ENCODE measurements at regions not wholly inside any gene's neighbourhood (a gene's known extent, or its start where the extent isn't known, plus 50 kb on each side); places are given as distances from the start of the nearest gene placed in this dataset.

DNA sequence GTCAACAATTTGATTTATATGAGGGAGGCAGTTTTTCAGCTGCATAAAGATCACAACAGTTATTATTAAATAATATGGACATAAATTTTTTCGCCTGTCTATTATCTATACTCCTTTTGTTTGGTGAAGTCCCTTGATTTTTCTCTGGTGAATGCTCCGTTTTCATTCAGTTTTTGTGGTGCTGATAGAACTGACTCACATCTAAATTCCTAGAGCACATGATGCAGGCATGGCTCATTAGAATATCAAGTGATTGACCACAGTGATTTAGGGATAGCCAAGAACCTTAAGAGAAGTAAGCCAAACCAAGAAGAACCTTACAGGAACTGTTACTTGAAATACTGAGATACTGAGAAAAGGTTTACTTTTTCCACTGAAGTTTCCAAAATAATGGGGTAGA lies 208.9 kb downstream of the PRR20E start:
- Histone ChIP-seq H3K79me2 (ENCODE audit: control insufficient read depth, insufficient read depth, low read length) (no peaks in the 10 kb centered on the region), H3K4me1 (ENCODE audit: control insufficient read depth, extremely low read depth, insufficient read depth, low read length) (no peaks in the 10 kb centered on the region), H3K36me3 (ENCODE audit: control insufficient read depth, insufficient read depth, low read length) (no peaks in the 10 kb centered on the region), H3K9me3 (ENCODE audit: control insufficient read depth, insufficient read depth, low read depth, low read length) (no peaks in the 10 kb centered on the region), H4K20me1 (ENCODE audit: control insufficient read depth, extremely low read depth, insufficient read depth, low read length) (no peaks in the 10 kb centered on the region), H3K27ac (ENCODE audit: insufficient read depth, low read length) (no peak overlapping the region), H3K27me3 (ENCODE audit: control insufficient read depth, insufficient read depth, low read length) (no peaks in the 10 kb centered on the region), H2AFZ (ENCODE audit: low read length) (no peak overlapping the region), H3K9ac (ENCODE audit: insufficient read depth, low read length) (no peak overlapping the region), H3K4me2 (ENCODE audit: extremely low read depth, insufficient read depth, low read length) (no peak overlapping the region), H3K4me3 (replicated peaks in 1 of 4; ENCODE audit: control extremely low read depth in 1 of 4, insufficient read depth in 1 of 4, low read depth in 3 of 4, low read length in 4 of 4) (no peak overlapping the region)
- no peak for TF ChIP-seq EZH2 (IDR thresholded peaks at IDR 0.05; ENCODE audit: low read length, missing control alignments)
- TF ChIP-seq, protein P1, sequence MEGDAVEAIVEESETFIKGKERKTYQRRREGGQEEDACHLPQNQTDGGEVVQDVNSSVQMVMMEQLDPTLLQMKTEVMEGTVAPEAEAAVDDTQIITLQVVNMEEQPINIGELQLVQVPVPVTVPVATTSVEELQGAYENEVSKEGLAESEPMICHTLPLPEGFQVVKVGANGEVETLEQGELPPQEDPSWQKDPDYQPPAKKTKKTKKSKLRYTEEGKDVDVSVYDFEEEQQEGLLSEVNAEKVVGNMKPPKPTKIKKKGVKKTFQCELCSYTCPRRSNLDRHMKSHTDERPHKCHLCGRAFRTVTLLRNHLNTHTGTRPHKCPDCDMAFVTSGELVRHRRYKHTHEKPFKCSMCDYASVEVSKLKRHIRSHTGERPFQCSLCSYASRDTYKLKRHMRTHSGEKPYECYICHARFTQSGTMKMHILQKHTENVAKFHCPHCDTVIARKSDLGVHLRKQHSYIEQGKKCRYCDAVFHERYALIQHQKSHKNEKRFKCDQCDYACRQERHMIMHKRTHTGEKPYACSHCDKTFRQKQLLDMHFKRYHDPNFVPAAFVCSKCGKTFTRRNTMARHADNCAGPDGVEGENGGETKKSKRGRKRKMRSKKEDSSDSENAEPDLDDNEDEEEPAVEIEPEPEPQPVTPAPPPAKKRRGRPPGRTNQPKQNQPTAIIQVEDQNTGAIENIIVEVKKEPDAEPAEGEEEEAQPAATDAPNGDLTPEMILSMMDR (conservative IDR thresholded peaks at IDR 0.05 in 1 of 2, IDR thresholded peaks at IDR 0.05 in 1 of 2; ENCODE audit: low read depth in 1 of 2, low read length in 2 of 2): no peak
- no peak for DNase-seq (ENCODE audit: low read depth in 2 of 2)

DNA sequence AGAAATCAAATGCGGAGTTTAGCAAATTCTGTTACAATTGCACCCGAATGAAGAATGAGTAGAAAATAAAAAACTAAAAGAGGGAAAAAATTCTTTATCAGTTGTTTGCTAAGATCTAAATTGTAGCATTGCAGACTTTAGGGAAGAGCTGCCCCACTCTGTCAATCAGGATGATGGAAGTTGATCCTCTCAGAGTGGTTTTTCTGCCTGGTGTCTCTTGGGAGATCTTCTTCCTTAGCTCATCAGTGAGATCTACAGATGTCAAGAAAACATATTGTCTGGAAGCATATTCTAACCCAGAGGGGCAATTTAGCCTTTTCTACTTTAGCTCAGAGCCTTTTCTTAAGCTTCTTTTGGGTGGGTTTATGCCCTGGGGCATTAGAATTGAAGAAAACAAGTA lies 223.2 kb upstream of the PCDH17 start:
- Histone ChIP-seq H3K4me3 (replicated peaks in 1 of 4; ENCODE audit: control extremely low read depth in 1 of 4, insufficient read depth in 1 of 4, low read depth in 3 of 4, low read length in 4 of 4) (no peak overlapping the region), H3K9ac (ENCODE audit: insufficient read depth, low read length) (no peak overlapping the region), H3K27ac (ENCODE audit: insufficient read depth, low read length) (no peak overlapping the region), H3K79me2 (ENCODE audit: control insufficient read depth, insufficient read depth, low read length) (no peaks in the 10 kb centered on the region), H3K4me1 (ENCODE audit: control insufficient read depth, extremely low read depth, insufficient read depth, low read length) (no peaks in the 10 kb centered on the region), H2AFZ (ENCODE audit: low read length) (no peak overlapping the region), H3K27me3 (ENCODE audit: control insufficient read depth, insufficient read depth, low read length) (no peaks in the 10 kb centered on the region), H3K9me3 (ENCODE audit: control insufficient read depth, insufficient read depth, low read depth, low read length) (no peaks in the 10 kb centered on the region), H4K20me1 (ENCODE audit: control insufficient read depth, extremely low read depth, insufficient read depth, low read length) (no peaks in the 10 kb centered on the region), H3K36me3 (ENCODE audit: control insufficient read depth, insufficient read depth, low read length) (no peaks in the 10 kb centered on the region), H3K4me2 (ENCODE audit: extremely low read depth, insufficient read depth, low read length) (no peak overlapping the region)
- no peak for DNase-seq (ENCODE audit: low read depth in 2 of 2)
- TF ChIP-seq, protein P1 (conservative IDR thresholded peaks at IDR 0.05 in 1 of 2, IDR thresholded peaks at IDR 0.05 in 1 of 2; ENCODE audit: low read depth in 1 of 2, low read length in 2 of 2): no peak
- TF ChIP-seq EZH2 (IDR thresholded peaks at IDR 0.05; ENCODE audit: low read length, missing control alignments): no peak

DNA sequence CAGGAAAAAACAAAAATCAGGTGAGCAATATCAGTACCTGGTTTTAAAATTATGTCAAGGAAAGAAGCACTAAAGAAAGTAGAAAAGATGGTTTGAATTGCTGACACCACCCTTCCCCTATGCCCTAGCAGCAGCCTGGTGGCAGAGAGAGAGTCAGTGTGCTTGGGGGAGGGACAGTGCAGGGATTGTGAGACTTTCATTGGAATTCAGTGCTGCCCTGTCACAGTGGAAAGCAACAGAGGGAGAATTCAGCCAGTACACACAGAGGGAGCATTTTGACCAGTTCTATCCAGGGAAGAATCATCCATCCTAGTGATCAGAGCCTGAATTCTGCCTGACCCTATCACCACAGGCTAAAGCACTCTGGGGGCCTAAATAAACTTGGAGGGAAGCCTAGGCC lies 222.4 kb upstream of the PCDH17 start:
- TF ChIP-seq, protein P1 (conservative IDR thresholded peaks at IDR 0.05 in 1 of 2, IDR thresholded peaks at IDR 0.05 in 1 of 2; ENCODE audit: low read depth in 1 of 2, low read length in 2 of 2): no peak
- no peak for TF ChIP-seq EZH2 (IDR thresholded peaks at IDR 0.05; ENCODE audit: low read length, missing control alignments)
- no peak for DNase-seq (ENCODE audit: low read depth in 2 of 2)
- Histone ChIP-seq H3K4me3 (replicated peaks in 1 of 4; ENCODE audit: control extremely low read depth in 1 of 4, insufficient read depth in 1 of 4, low read depth in 3 of 4, low read length in 4 of 4) (no peak overlapping the region), H3K36me3 (ENCODE audit: control insufficient read depth, insufficient read depth, low read length) (no peaks in the 10 kb centered on the region), H3K9ac (ENCODE audit: insufficient read depth, low read length) (no peak overlapping the region), H2AFZ (ENCODE audit: low read length) (no peak overlapping the region), H3K79me2 (ENCODE audit: control insufficient read depth, insufficient read depth, low read length) (no peaks in the 10 kb centered on the region), H3K4me2 (ENCODE audit: extremely low read depth, insufficient read depth, low read length) (no peak overlapping the region), H3K27me3 (ENCODE audit: control insufficient read depth, insufficient read depth, low read length) (no peaks in the 10 kb centered on the region), H4K20me1 (ENCODE audit: control insufficient read depth, extremely low read depth, insufficient read depth, low read length) (no peaks in the 10 kb centered on the region), H3K27ac (ENCODE audit: insufficient read depth, low read length) (no peak overlapping the region), H3K9me3 (ENCODE audit: control insufficient read depth, insufficient read depth, low read depth, low read length) (no peaks in the 10 kb centered on the region), H3K4me1 (ENCODE audit: control insufficient read depth, extremely low read depth, insufficient read depth, low read length) (no peaks in the 10 kb centered on the region)
